NCI-H510A (cell line): ENCODE measurements at regions not wholly inside any gene's neighbourhood (a gene's known extent, or its start where the extent isn't known, plus 50 kb on each side); places are given as distances from the start of the nearest gene placed in this dataset.
"Not testable (repeated sequence)": the region's sequence is repeated elsewhere in the genome, so short reads cannot be mapped to it uniquely, and the experiment has no call there.

Source experiments
- DNase-seq: peaks from one replicate; lab custom pipeline; 2025; lab: John Stamatoyannopoulos, UW

- not testable (repeated sequence) for DNase-seq
Observed at GRCh38 chr19:28434794-28435193, 778.2 kb downstream of the UQCRFS1 start.

GRCh38 chr19:28434365-28434764, 778.6 kb downstream of the UQCRFS1 start:
- DNase-seq: not testable (repeated sequence)

- not testable (repeated sequence) for DNase-seq
Observed at GRCh38 chr19:28433166-28433565, 779.8 kb downstream of the UQCRFS1 start.

- no peak for DNase-seq
Observed at GRCh38 chr19:28430214-28430613, 782.7 kb downstream of the UQCRFS1 start.

- no peak for DNase-seq
Observed at GRCh38 chr19:28429356-28429755, 783.6 kb downstream of the UQCRFS1 start.

GRCh38 chr19:28428663-28429348, 784.1 kb downstream of the UQCRFS1 start:
- DNase-seq: no peak

GRCh38 chr19:28427376-28428083, 785.4 kb downstream of the UQCRFS1 start:
- no peak for DNase-seq

- DNase-seq: no peak
Observed at GRCh38 chr19:28426730-28427225, 786.2 kb downstream of the UQCRFS1 start.

GRCh38 chr19:28426110-28426729, 786.7 kb downstream of the UQCRFS1 start:
- DNase-seq: no peak

GRCh38 chr19:28425046-28425931, 787.7 kb downstream of the UQCRFS1 start:
- no peak for DNase-seq

- no peak for DNase-seq
Observed at GRCh38 chr19:28424662-28425045, 788.3 kb downstream of the UQCRFS1 start.

- DNase-seq: no peak
Observed at GRCh38 chr19:28424077-28424476, 788.9 kb downstream of the UQCRFS1 start.

- DNase-seq: no peak
Observed at GRCh38 chr19:28422791-28423650, 789.9 kb downstream of the UQCRFS1 start.

- DNase-seq: no peak
Observed at GRCh38 chr19:28422046-28422445, 790.9 kb downstream of the UQCRFS1 start.

GRCh38 chr19:28420811-28421550, 792.0 kb downstream of the UQCRFS1 start:
- DNase-seq: no peak

- DNase-seq: no peak
Observed at GRCh38 chr19:28419312-28419711, 793.6 kb downstream of the UQCRFS1 start.

- no peak for DNase-seq
Observed at GRCh38 chr19:28417361-28417760, 795.6 kb downstream of the UQCRFS1 start.

- no peak for DNase-seq
Observed at GRCh38 chr19:28416245-28416644, 796.7 kb downstream of the UQCRFS1 start.

GRCh38 chr19:28414748-28415147, 798.2 kb downstream of the UQCRFS1 start:
- no peak for DNase-seq

GRCh38 chr19:28409859-28410258, 803.1 kb downstream of the UQCRFS1 start:
- no peak for DNase-seq
